Lower leg skin (tissue), 3 donors: ENCODE measurements at regions not wholly inside any gene's neighbourhood (a gene's known extent, or its start where the extent isn't known, plus 50 kb on each side); places are given as distances from the start of the nearest gene placed in this dataset.

Experiments used
- POLR2A ChIP-seq, 2 donors: fragments of 450-650 bp; IDR thresholded peaks; one replicate each; pipeline ENCODE4 v1.6.1; 2016 to 2017; ENCODE audit warnings: antibody characterized with exemption in 2 of 2, mild to moderate bottlenecking in 1 of 2, moderate library complexity in 1 of 2
- TF ChIP-seq, protein P1 (sequence below), 3 donors: fragments of 450-650 bp; IDR thresholded peaks; one replicate each; pipeline ENCODE4 v1.5.1; 2016; ENCODE audit warnings: antibody characterized with exemption in 3 of 3, mild to moderate bottlenecking in 3 of 3, moderate library complexity in 2 of 3

DNA sequence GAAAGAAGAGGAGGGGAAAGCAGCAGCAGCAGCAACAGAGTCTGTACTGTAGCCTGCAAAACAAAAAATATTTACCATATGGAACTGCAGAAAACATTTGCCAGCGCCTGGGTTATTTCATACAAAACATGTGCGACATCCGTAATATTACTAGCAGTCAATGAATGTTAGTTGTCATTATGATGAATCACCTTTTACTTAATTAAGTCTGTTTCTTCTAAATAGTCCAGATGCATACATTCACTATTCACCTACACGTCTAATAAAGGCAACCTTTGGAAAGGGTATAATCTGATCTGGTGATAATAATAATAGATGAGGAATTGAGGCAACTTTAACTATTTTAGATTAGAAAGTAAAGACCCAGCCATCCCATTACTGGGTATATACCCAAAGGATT lies 426.3 kb upstream of the ST6GAL2 start:
- TF ChIP-seq, protein P1, sequence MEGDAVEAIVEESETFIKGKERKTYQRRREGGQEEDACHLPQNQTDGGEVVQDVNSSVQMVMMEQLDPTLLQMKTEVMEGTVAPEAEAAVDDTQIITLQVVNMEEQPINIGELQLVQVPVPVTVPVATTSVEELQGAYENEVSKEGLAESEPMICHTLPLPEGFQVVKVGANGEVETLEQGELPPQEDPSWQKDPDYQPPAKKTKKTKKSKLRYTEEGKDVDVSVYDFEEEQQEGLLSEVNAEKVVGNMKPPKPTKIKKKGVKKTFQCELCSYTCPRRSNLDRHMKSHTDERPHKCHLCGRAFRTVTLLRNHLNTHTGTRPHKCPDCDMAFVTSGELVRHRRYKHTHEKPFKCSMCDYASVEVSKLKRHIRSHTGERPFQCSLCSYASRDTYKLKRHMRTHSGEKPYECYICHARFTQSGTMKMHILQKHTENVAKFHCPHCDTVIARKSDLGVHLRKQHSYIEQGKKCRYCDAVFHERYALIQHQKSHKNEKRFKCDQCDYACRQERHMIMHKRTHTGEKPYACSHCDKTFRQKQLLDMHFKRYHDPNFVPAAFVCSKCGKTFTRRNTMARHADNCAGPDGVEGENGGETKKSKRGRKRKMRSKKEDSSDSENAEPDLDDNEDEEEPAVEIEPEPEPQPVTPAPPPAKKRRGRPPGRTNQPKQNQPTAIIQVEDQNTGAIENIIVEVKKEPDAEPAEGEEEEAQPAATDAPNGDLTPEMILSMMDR (IDR thresholded peaks at IDR 0.05), result no peak
- no peak for TF ChIP-seq POLR2A (IDR thresholded peaks at IDR 0.05)
